ENCODE measurements at regions not wholly inside any gene's neighbourhood (a gene's known extent, or its start where the extent isn't known, plus 50 kb on each side); places are given as distances from the start of the nearest gene placed in this dataset.

DNA sequence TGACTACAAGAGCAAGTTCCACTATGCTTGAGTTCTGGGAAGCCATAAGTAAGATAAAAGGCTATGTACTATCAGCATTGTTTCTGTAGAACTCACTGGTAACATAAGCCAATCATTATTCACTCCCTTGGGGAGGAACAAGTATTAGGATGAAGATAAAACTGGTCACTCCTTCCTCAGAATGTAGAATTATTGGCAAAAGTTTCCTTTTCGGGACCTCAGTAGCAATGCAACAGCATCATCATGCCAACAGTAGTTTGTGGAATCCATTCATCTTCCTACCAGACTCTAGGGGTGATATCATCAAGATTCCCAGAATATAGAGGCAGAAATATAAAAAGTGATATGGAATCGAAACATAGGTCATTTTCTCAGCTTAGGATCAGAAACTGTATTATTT, 209.5 kb downstream of the PLOD2 start:
- TF ChIP-seq FOXK2 (IDR thresholded peaks at IDR 0.05) (no peak), HDGF (IDR thresholded peaks at IDR 0.05; ENCODE audit: borderline replicate concordance) (no peak), FOXM1 (IDR thresholded peaks at IDR 0.05; ENCODE audit: borderline replicate concordance) (no peak), SP1 (IDR thresholded peaks at IDR 0.05) (no peak)
